Fibroblast of lung (primary cell): ENCODE measurements at regions not wholly inside any gene's neighbourhood (a gene's known extent, or its start where the extent isn't known, plus 50 kb on each side); places are given as distances from the start of the nearest gene placed in this dataset.

Source experiments
- DNase-seq, 2 donors: peaks; one replicate each; pipeline versions ENCODE4 v3.0.0 to v3.0.0-alpha.2; 2010; ENCODE audit warnings: low read depth in 2 of 2
- H2AFZ ChIP-seq: 2 replicates; pipeline ENCODE4 v1.5.1; 2012; ENCODE audit warnings: low read length, control low read depth, inconsistent platforms
- H3K27ac ChIP-seq: 2 replicates; pipeline ENCODE4 v1.5.1; 2011; ENCODE audit warnings: low read length, control low read depth; ENCODE audit not compliant: insufficient read depth
- H3K27me3 ChIP-seq: 2 replicates; pipeline ENCODE4 v1.5.1; 2011; ENCODE audit warnings: mild to moderate bottlenecking, low read length; ENCODE audit not compliant: control insufficient read depth, insufficient read depth
- H3K36me3 ChIP-seq: 2 replicates; pipeline ENCODE4 v1.5.1; 2011; ENCODE audit warnings: low read length; ENCODE audit not compliant: control insufficient read depth, insufficient read depth
- H3K4me1 ChIP-seq: 2 replicates; pipeline ENCODE4 v1.5.1; 2011; ENCODE audit warnings: low read length; ENCODE audit not compliant: control insufficient read depth, insufficient read depth; ENCODE audit errors: extremely low read depth
- H3K4me2 ChIP-seq: 2 replicates; pipeline ENCODE4 v1.5.1; 2011; ENCODE audit warnings: low read length, control low read depth; ENCODE audit not compliant: insufficient read depth; ENCODE audit errors: extremely low read depth
- H3K4me3 ChIP-seq, 4 experiments: fragments of 200-600 bp in 1 of 4; sonication (generic) in 1 of 4; replicated peaks in 1 of 4; 2 replicates each; pipeline ENCODE4 v1.5.1; 2011 to 2016; ENCODE audit warnings: low read length in 4 of 4, low read depth in 3 of 4, mild to moderate bottlenecking in 3 of 4, control low read depth in 2 of 4, inconsistent platforms in 1 of 4, mixed read lengths in 1 of 4; ENCODE audit not compliant: insufficient read depth in 1 of 4; ENCODE audit errors: control extremely low read depth in 1 of 4
- H3K79me2 ChIP-seq: 2 replicates; pipeline ENCODE4 v1.5.1; 2012; ENCODE audit warnings: mild to moderate bottlenecking, low read length, inconsistent platforms; ENCODE audit not compliant: control insufficient read depth, insufficient read depth
- H3K9ac ChIP-seq: 2 replicates; pipeline ENCODE4 v1.5.1; 2011; ENCODE audit warnings: mild to moderate bottlenecking, low read length, control low read depth; ENCODE audit not compliant: insufficient read depth
- H3K9me3 ChIP-seq: 2 replicates; pipeline ENCODE4 v1.5.1; 2012; ENCODE audit warnings: low read depth, low read length; ENCODE audit not compliant: control insufficient read depth, insufficient read depth
- H4K20me1 ChIP-seq: 2 replicates; pipeline ENCODE4 v1.5.1; 2011; ENCODE audit warnings: low read length; ENCODE audit not compliant: control insufficient read depth, insufficient read depth; ENCODE audit errors: extremely low read depth
- CTCF ChIP-seq, 2 donors: IDR thresholded peaks in 1 of 2; conservative IDR thresholded peaks in 1 of 2; 1 replicate in 1 of 2; 2 replicates in 1 of 2; pipeline ENCODE4 v1.5.1; 2011 to 2012; ENCODE audit warnings: low read length in 2 of 2, control low read depth in 1 of 2, inconsistent platforms in 1 of 2, low read depth in 1 of 2, mild to moderate bottlenecking in 1 of 2
- EZH2 ChIP-seq: IDR thresholded peaks from 2 replicates; pipeline ENCODE4 v1.5.1; 2012; ENCODE audit warnings: low read length, control low read depth, mild to moderate bottlenecking; ENCODE audit errors: missing control alignments

- DNase-seq = peak; percentile 47 to 68
- no peaks in the 10 kb centered on the region for H3K27me3 ChIP-seq
- H3K4me1 ChIP-seq = peaks cover 3% of the 10 kb centered on the region
- H3K4me2 ChIP-seq = peak overlapping the region; percentile 49
- no peaks in the 10 kb centered on the region for H3K36me3 ChIP-seq
- H3K4me3 ChIP-seq = no peak overlapping the region
- H4K20me1 ChIP-seq = no peaks in the 10 kb centered on the region
- H3K9ac ChIP-seq = no peak overlapping the region
- TF ChIP-seq EZH2 = no peak
- TF ChIP-seq CTCF (conservative IDR thresholded peaks at IDR 0.05 in 1 of 2, IDR thresholded peaks at IDR 0.05 in 1 of 2; ENCODE audit: low read depth in 1 of 2, low read length in 2 of 2) = no peak
- H3K27ac ChIP-seq = no peak overlapping the region
- no peak overlapping the region for H2AFZ ChIP-seq
- H3K79me2 ChIP-seq = no peaks in the 10 kb centered on the region
- H3K9me3 ChIP-seq = no peaks in the 10 kb centered on the region
Observed at GRCh38 chr15:48062148-48062872, 58.5 kb upstream of the SLC24A5 start.

GRCh38 chr15:48063411-48063985 lies 57.3 kb upstream of the SLC24A5 start:
- no peaks in the 10 kb centered on the region for H3K36me3 ChIP-seq
- DNase-seq = no peak
- no peaks in the 10 kb centered on the region for H3K27me3 ChIP-seq
- no peak overlapping the region for H2AFZ ChIP-seq
- H3K4me1 ChIP-seq = peaks cover 3% of the 10 kb centered on the region
- H3K27ac ChIP-seq = no peak overlapping the region
- H3K4me2 ChIP-seq = no peak overlapping the region
- H3K79me2 ChIP-seq = no peaks in the 10 kb centered on the region
- H3K4me3 ChIP-seq = no peak overlapping the region
- no peaks in the 10 kb centered on the region for H4K20me1 ChIP-seq
- TF ChIP-seq CTCF (conservative IDR thresholded peaks at IDR 0.05 in 1 of 2, IDR thresholded peaks at IDR 0.05 in 1 of 2; ENCODE audit: low read depth in 1 of 2, low read length in 2 of 2) (no peak), EZH2 (no peak)
- H3K9me3 ChIP-seq = no peaks in the 10 kb centered on the region
- no peak overlapping the region for H3K9ac ChIP-seq

- no peaks in the 10 kb centered on the region for H3K36me3 ChIP-seq
- H3K4me1 ChIP-seq = peaks cover 3% of the 10 kb centered on the region
- H3K9ac ChIP-seq = no peak overlapping the region
- no peak overlapping the region for H3K4me3 ChIP-seq
- H3K27me3 ChIP-seq = no peaks in the 10 kb centered on the region
- no peak overlapping the region for H3K4me2 ChIP-seq
- no peaks in the 10 kb centered on the region for H3K79me2 ChIP-seq
- no peaks in the 10 kb centered on the region for H4K20me1 ChIP-seq
- peak in 1 of 2 donors; percentile 84 for DNase-seq
- no peak for TF ChIP-seq CTCF (conservative IDR thresholded peaks at IDR 0.05 in 1 of 2, IDR thresholded peaks at IDR 0.05 in 1 of 2; ENCODE audit: low read depth in 1 of 2, low read length in 2 of 2)
- no peak for TF ChIP-seq EZH2
- H2AFZ ChIP-seq = no peak overlapping the region
- H3K27ac ChIP-seq = no peak overlapping the region
- no peaks in the 10 kb centered on the region for H3K9me3 ChIP-seq
Observed at GRCh38 chr15:48064421-48064820, 56.4 kb upstream of the SLC24A5 start.
